ENCODE measurements at regions not wholly inside any gene's neighbourhood (a gene's known extent, or its start where the extent isn't known, plus 50 kb on each side); places are given as distances from the start of the nearest gene placed in this dataset.

DNA sequence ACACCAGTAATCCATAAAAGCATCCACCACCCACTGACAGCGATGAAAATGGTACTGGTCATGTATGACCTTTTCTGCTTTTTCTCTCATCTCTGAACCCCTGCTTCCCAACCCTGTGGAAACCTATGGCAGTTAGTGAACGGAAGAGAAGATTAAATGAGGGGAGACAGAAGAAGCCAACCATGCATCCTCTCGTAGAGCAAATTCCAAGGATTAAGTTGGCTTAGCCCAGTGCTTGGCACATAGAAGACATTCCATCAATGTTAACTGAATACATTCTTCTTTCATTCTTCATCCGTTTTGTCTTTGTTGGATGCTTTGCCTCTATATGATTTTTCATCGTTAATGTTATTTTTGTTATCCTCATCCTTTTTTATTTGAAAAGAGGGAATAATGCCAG lies 339.7 kb upstream of the FLRT2 start:
- Histone ChIP-seq H3K27me3 (no peaks in the 10 kb centered on the region), H3K4me3 (ENCODE audit: low read depth in 1 of 2, low read length in 1 of 2) (no peak overlapping the region), H3K9me3 (no peaks in the 10 kb centered on the region), H3K4me1 (ENCODE audit: control insufficient read depth in 1 of 2, insufficient read depth in 1 of 2, low read depth in 1 of 2, low read length in 1 of 2) (no peaks in the 10 kb centered on the region), H3K36me3 (no peaks in the 10 kb centered on the region), H3K27ac (no peak overlapping the region)
- TF ChIP-seq, protein P1, sequence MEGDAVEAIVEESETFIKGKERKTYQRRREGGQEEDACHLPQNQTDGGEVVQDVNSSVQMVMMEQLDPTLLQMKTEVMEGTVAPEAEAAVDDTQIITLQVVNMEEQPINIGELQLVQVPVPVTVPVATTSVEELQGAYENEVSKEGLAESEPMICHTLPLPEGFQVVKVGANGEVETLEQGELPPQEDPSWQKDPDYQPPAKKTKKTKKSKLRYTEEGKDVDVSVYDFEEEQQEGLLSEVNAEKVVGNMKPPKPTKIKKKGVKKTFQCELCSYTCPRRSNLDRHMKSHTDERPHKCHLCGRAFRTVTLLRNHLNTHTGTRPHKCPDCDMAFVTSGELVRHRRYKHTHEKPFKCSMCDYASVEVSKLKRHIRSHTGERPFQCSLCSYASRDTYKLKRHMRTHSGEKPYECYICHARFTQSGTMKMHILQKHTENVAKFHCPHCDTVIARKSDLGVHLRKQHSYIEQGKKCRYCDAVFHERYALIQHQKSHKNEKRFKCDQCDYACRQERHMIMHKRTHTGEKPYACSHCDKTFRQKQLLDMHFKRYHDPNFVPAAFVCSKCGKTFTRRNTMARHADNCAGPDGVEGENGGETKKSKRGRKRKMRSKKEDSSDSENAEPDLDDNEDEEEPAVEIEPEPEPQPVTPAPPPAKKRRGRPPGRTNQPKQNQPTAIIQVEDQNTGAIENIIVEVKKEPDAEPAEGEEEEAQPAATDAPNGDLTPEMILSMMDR (IDR thresholded peaks at IDR 0.05): no peak

DNA sequence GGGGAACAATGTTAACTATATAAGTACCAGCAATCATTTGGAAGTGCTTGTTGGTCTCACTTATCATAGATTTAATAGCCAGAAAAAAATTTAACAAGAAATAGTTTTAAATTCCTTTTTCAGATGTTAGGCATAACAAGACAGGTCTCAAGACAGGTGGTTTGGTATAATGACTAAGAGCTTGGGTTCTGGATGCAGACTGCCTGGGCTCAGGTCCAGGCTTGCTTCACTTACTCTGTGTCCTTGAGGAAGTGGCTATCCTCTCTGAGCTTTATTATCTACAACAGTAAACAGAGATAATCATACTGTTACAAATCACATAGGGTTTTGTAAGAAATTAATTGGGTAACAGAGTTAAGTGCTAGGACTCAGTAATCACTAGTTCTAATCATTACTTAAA lies 338.0 kb upstream of the FLRT2 start:
- no peak overlapping the region for H3K4me3 ChIP-seq (ENCODE audit: low read depth in 1 of 2, low read length in 1 of 2)
- H3K27me3 ChIP-seq: no peaks in the 10 kb centered on the region
- H3K27ac ChIP-seq: no peak overlapping the region
- H3K9me3 ChIP-seq: no peaks in the 10 kb centered on the region
- H3K4me1 ChIP-seq (ENCODE audit: control insufficient read depth in 1 of 2, insufficient read depth in 1 of 2, low read depth in 1 of 2, low read length in 1 of 2): no peaks in the 10 kb centered on the region
- TF ChIP-seq, protein P1 (IDR thresholded peaks at IDR 0.05): no peak
- H3K36me3 ChIP-seq: no peaks in the 10 kb centered on the region

DNA sequence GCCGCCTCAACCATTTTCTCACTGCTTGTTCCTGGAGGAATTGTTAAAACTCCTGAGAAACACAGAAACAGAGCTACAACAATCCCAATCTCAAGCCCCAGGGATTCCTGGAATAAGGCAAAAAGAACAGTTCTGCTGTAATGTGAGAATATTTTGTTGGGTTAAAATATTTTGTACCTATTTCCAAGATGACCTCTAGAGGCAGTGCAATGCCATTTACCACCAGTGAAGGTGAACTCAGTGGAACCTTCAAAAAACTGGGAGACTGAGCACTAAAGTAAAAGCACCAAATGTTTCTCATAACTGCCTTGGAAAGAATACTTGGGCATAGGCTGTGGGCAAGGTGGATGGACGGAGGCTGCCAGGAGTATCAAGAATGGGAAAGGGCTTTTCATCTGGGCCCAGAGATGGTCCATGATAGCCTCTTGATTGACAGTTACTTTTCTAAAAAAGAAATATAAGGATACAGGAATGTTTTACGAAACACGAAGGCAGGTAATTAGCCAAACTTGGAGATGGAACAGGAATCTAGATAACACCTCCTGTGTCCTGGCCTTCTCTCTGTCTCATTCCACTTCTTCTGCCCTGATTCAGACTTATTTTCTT lies 334.0 kb upstream of the FLRT2 start:
- Histone ChIP-seq H3K27ac (no peak overlapping the region), H3K4me3 (ENCODE audit: low read depth in 1 of 2, low read length in 1 of 2) (no peak overlapping the region), H3K9me3 (no peaks in the 10 kb centered on the region), H3K27me3 (no peaks in the 10 kb centered on the region), H3K4me1 (ENCODE audit: control insufficient read depth in 1 of 2, insufficient read depth in 1 of 2, low read depth in 1 of 2, low read length in 1 of 2) (no peaks in the 10 kb centered on the region), H3K36me3 (no peaks in the 10 kb centered on the region)
- TF ChIP-seq, protein P1 (IDR thresholded peaks at IDR 0.05): no peak

DNA sequence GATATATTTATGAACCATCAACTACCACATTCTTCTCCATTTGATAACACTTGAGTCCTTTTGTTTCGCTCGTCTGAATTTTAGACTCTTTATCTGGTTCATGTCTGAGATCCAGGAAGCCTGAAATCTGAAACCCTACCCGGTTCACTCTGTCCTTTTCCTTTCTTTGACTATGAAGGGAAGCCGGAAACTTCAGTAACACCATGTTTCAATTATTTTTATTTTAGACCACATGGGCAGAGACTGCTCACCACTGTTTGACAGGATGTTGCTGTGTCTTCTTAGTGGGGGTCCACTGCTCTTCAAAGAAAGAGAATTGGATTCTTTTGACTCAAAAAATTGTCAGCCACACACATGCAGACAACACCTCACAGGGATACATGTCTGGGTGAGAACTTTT lies 331.9 kb upstream of the FLRT2 start:
- Histone ChIP-seq H3K27me3 (no peaks in the 10 kb centered on the region), H3K4me3 (ENCODE audit: low read depth in 1 of 2, low read length in 1 of 2) (no peak overlapping the region), H3K36me3 (no peaks in the 10 kb centered on the region), H3K9me3 (no peaks in the 10 kb centered on the region), H3K4me1 (ENCODE audit: control insufficient read depth in 1 of 2, insufficient read depth in 1 of 2, low read depth in 1 of 2, low read length in 1 of 2) (no peaks in the 10 kb centered on the region), H3K27ac (no peak overlapping the region)
- TF ChIP-seq, protein P1 (IDR thresholded peaks at IDR 0.05): no peak

DNA sequence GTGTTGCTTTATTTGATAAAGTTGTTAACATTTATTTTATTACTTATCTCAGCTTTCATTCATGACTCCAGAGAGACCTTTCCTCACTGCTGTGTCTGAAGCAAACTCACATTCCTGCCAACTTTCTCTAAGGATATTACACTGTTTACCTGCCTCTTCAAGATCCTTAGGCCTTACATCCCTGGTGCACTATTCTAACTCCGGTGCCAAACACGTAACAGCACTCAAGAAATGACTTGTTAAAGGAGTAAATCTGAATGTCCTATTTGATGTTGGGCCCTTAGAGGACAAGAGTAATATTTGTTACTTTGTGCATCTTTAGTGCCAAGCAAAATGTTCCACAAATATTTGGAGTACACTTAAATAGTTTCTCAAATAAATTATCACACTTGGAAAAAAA lies 324.1 kb upstream of the FLRT2 start:
- Histone ChIP-seq H3K4me3 (ENCODE audit: low read depth in 1 of 2, low read length in 1 of 2) (no peak overlapping the region), H3K9me3 (no peaks in the 10 kb centered on the region), H3K27me3 (no peaks in the 10 kb centered on the region), H3K36me3 (no peaks in the 10 kb centered on the region), H3K4me1 (ENCODE audit: control insufficient read depth in 1 of 2, insufficient read depth in 1 of 2, low read depth in 1 of 2, low read length in 1 of 2) (no peaks in the 10 kb centered on the region), H3K27ac (no peak overlapping the region)
- TF ChIP-seq, protein P1 (IDR thresholded peaks at IDR 0.05): no peak

DNA sequence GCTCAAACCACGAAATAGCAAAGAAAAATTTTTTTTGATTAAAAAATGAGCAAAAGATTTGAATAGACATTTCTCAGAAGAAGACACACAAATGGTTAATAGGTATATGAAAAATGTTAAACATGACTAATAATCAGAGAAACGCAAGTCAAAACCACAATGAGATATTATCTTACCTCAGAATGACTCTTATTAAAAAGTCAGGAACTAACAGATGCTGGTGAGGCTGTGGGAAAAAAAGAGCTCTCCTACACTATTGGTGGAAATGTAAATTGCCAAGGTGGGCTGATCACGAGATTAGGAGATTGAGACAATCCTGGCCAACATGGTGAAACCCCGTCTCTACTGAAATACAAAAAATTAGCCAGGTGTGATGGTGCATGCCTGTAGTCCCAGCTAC lies 315.5 kb upstream of the FLRT2 start:
- Histone ChIP-seq H3K4me1 (ENCODE audit: control insufficient read depth in 1 of 2, insufficient read depth in 1 of 2, low read depth in 1 of 2, low read length in 1 of 2) (no peaks in the 10 kb centered on the region), H3K27me3 (no peaks in the 10 kb centered on the region), H3K36me3 (no peaks in the 10 kb centered on the region), H3K27ac (no peak overlapping the region), H3K4me3 (ENCODE audit: low read depth in 1 of 2, low read length in 1 of 2) (no peak overlapping the region), H3K9me3 (no peaks in the 10 kb centered on the region)
- TF ChIP-seq, protein P1 (IDR thresholded peaks at IDR 0.05): no peak
